ENCODE measurements at regions not wholly inside any gene's neighbourhood (a gene's known extent, or its start where the extent isn't known, plus 50 kb on each side); places are given as distances from the start of the nearest gene placed in this dataset.

GRCh38 chr7:155401231-155401630 is 56.7 kb upstream of the EN2 start:
- no peak for TF ChIP-seq CTCF (IDR thresholded peaks at IDR 0.05; ENCODE audit: control extremely low read depth in 1 of 3, insufficient read depth in 1 of 3, low read depth in 1 of 3, low read length in 3 of 3)
- TF ChIP-seq POLR2A (IDR thresholded peaks at IDR 0.05; ENCODE audit: control extremely low read depth in 1 of 2, low read depth in 2 of 2, low read length in 2 of 2): no peak
- TF ChIP-seq BRCA1 (IDR thresholded peaks at IDR 0.05; ENCODE audit: low read depth, low read length): no peak
- no peak for TF ChIP-seq FOSL1 (IDR thresholded peaks at IDR 0.05; ENCODE audit: insufficient read depth, low read depth, low read length)
- no peak for TF ChIP-seq NANOG (IDR thresholded peaks at IDR 0.05; ENCODE audit: insufficient read depth, low read depth, low read length, poor library complexity, severe bottlenecking)
- TF ChIP-seq RNF2 (IDR thresholded peaks at IDR 0.05; ENCODE audit: borderline replicate concordance, low read depth, low read length, missing control alignments, poor library complexity, severe bottlenecking): no peak
- no peak for TF ChIP-seq TAF1 (IDR thresholded peaks at IDR 0.05; ENCODE audit: low read depth, low read length)
- no peak for TF ChIP-seq GABPA (IDR thresholded peaks at IDR 0.05; ENCODE audit: borderline replicate concordance, insufficient read depth, low read length)
- no peak for TF ChIP-seq TEAD4 (IDR thresholded peaks at IDR 0.05; ENCODE audit: low read depth, low read length)
